Nephron progenitor cell (in vitro differentiated cells): ENCODE measurements at regions not wholly inside any gene's neighbourhood (a gene's known extent, or its start where the extent isn't known, plus 50 kb on each side); places are given as distances from the start of the nearest gene placed in this dataset.

Experiments
- DNase-seq: peaks from one replicate; pipeline ENCODE4 v3.0.0; 2021
- H3K27ac Mint-ChIP-seq: 2 replicates; pipeline ENCODE4 v1.8.0; 2021; ENCODE audit warnings: mild to moderate bottlenecking, moderate library complexity, mixed read lengths
- H3K27me3 Mint-ChIP-seq: 2 replicates; pipeline ENCODE4 v1.8.0; 2021; ENCODE audit warnings: mild to moderate bottlenecking, low read depth, mixed read lengths; ENCODE audit not compliant: poor library complexity
- H3K36me3 Mint-ChIP-seq: 2 replicates; pipeline ENCODE4 v1.8.0; 2021; ENCODE audit warnings: low read depth, mixed read lengths
- H3K4me1 Mint-ChIP-seq: 2 replicates; pipeline ENCODE4 v1.8.0; 2021; ENCODE audit warnings: mixed read lengths
- H3K4me3 Mint-ChIP-seq: 2 replicates; pipeline ENCODE4 v1.8.0; 2021; ENCODE audit warnings: mild to moderate bottlenecking, moderate library complexity, mixed read lengths
- H3K9me3 Mint-ChIP-seq: 2 replicates; pipeline ENCODE4 v1.8.0; 2021; ENCODE audit warnings: mild to moderate bottlenecking, moderate library complexity, mixed read lengths
- CTCF ChIP-seq: fragments of 200-600 bp; sonication (generic); IDR thresholded peaks from 2 replicates; pipeline ENCODE4 v1.5.0; 2021; ENCODE audit warnings: antibody characterized with exemption

- H3K27ac Mint-ChIP-seq: no peak overlapping the region
- peaks cover 4% of the 10 kb centered on the region for H3K36me3 Mint-ChIP-seq
- peaks cover 10% of the 10 kb centered on the region for H3K9me3 Mint-ChIP-seq
- DNase-seq: no peak
- no peak for TF ChIP-seq CTCF
- H3K4me1 Mint-ChIP-seq: no peaks in the 10 kb centered on the region
- peaks cover 3% of the 10 kb centered on the region for H3K27me3 Mint-ChIP-seq
- H3K4me3 Mint-ChIP-seq: no peak overlapping the region
Measured at GRCh38 chr15:31587583-31587982, 260.9 kb downstream of the KLF13 start.

GRCh38 chr15:31590609-31591008 is 264.0 kb downstream of the KLF13 start:
- Mint-ChIP-seq H3K36me3 (no peaks in the 10 kb centered on the region), H3K27ac (no peak overlapping the region), H3K27me3 (peaks cover 9% of the 10 kb centered on the region), H3K4me1 (no peaks in the 10 kb centered on the region), H3K9me3 (no peaks in the 10 kb centered on the region), H3K4me3 (no peak overlapping the region)
- no peak for DNase-seq
- no peak for TF ChIP-seq CTCF

- no peaks in the 10 kb centered on the region for H3K9me3 Mint-ChIP-seq
- H3K36me3 Mint-ChIP-seq: no peaks in the 10 kb centered on the region
- no peaks in the 10 kb centered on the region for H3K4me1 Mint-ChIP-seq
- no peak overlapping the region for H3K4me3 Mint-ChIP-seq
- no peak overlapping the region for H3K27ac Mint-ChIP-seq
- DNase-seq: no peak
- peaks cover 9% of the 10 kb centered on the region for H3K27me3 Mint-ChIP-seq
- no peak for TF ChIP-seq CTCF
Measured at GRCh38 chr15:31591908-31592307, 265.3 kb downstream of the KLF13 start.

- H3K36me3 Mint-ChIP-seq: peaks cover 2% of the 10 kb centered on the region
- H3K4me1 Mint-ChIP-seq: peaks cover 22% of the 10 kb centered on the region
- no peak for TF ChIP-seq CTCF
- peak overlapping the region; percentile 53 for H3K27ac Mint-ChIP-seq
- H3K4me3 Mint-ChIP-seq: no peak overlapping the region
- peaks cover 18% of the 10 kb centered on the region for H3K9me3 Mint-ChIP-seq
- DNase-seq: no peak
- peaks cover 11% of the 10 kb centered on the region for H3K27me3 Mint-ChIP-seq
Measured at GRCh38 chr15:31597466-31597865, 270.8 kb downstream of the KLF13 start.

GRCh38 chr15:31598620-31599019 is 272.0 kb downstream of the KLF13 start:
- TF ChIP-seq CTCF: no peak
- peak overlapping the region; percentile 68 for H3K27ac Mint-ChIP-seq
- DNase-seq: peak; percentile 50

GRCh38 chr15:31605467-31605931 is 278.9 kb downstream of the KLF13 start:
- no peaks in the 10 kb centered on the region for H3K27me3 Mint-ChIP-seq
- TF ChIP-seq CTCF: peak; percentile 35
- H3K27ac Mint-ChIP-seq: no peak overlapping the region
- peaks cover 31% of the 10 kb centered on the region for H3K9me3 Mint-ChIP-seq
- DNase-seq: peak; percentile 33
- no peak overlapping the region for H3K4me3 Mint-ChIP-seq
- H3K4me1 Mint-ChIP-seq: peaks cover 15% of the 10 kb centered on the region
- peaks cover 14% of the 10 kb centered on the region for H3K36me3 Mint-ChIP-seq

More at GRCh38 chr15:31598620-31599019, 272.0 kb downstream of the KLF13 start:
- Mint-ChIP-seq H3K27me3 (peaks cover 11% of the 10 kb centered on the region), H3K4me1 (peaks cover 22% of the 10 kb centered on the region), H3K36me3 (peaks cover 13% of the 10 kb centered on the region), H3K9me3 (peaks cover 30% of the 10 kb centered on the region), H3K4me3 (no peak overlapping the region)
